ENCODE measurements at regions not wholly inside any gene's neighbourhood (a gene's known extent, or its start where the extent isn't known, plus 50 kb on each side); places are given as distances from the start of the nearest gene placed in this dataset.
"Not testable (repeated sequence)": the region's sequence is repeated elsewhere in the genome, so short reads cannot be mapped to it uniquely, and the experiment has no call there.

DNA sequence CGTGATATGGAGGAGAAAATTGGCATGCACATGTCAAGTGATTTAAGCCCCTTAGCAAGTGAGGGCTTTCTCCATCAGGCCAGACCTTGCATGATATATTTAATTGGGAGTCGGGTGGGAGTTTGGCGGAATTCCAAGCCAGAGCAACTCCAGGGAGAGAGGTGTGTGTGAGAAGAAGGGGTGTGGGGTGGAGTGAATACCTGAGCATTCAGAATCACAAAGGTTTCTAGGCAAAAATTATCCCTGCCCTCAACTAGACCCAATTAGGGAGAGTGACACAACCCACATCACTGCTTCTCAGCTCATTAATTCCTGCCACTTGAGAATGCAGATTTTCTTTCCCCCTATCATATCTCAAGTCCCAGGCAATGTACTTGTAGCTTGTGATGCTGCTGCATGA, 279.7 kb upstream of the TUT7 start:
- in situ Hi-C loops (cut with HindIII; ENCODE audit: low sequenced_read_pairs) = no loop called here

DNA sequence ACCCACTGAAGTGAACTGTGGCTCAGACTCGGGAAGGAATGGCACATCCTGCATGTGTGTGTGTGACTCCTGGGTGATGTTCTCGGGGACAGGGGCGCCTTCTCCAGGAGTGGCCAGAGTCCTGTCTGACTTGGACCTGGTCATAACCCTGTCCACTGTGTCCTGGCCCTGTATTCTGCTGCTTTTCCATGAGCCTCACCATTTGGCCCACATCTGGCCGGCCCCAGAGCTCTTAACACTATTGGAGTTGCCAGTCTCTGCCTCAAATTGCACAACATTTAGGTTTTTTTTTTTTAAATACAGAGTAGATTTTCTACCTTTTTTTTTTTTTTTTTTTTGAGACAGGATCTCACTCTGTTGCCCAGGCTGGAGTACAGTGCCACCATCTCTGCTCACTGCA, 278.3 kb upstream of the TUT7 start:
- in situ Hi-C loops (cut with HindIII; ENCODE audit: low sequenced_read_pairs) = no loop called here

GRCh38 chr9:86629530-86629929, 275.3 kb upstream of the TUT7 start:
- in situ Hi-C loops (cut with HindIII; ENCODE audit: low sequenced_read_pairs) = no loop called here

- in situ Hi-C loops (cut with HindIII; ENCODE audit: low sequenced_read_pairs) = no loop called here
Observed at GRCh38 chr9:86626802-86627201, 272.6 kb upstream of the TUT7 start.

GRCh38 chr9:86624630-86625029, 270.4 kb upstream of the TUT7 start:
- in situ Hi-C loops (cut with HindIII; ENCODE audit: low sequenced_read_pairs) = no loop called here

DNA sequence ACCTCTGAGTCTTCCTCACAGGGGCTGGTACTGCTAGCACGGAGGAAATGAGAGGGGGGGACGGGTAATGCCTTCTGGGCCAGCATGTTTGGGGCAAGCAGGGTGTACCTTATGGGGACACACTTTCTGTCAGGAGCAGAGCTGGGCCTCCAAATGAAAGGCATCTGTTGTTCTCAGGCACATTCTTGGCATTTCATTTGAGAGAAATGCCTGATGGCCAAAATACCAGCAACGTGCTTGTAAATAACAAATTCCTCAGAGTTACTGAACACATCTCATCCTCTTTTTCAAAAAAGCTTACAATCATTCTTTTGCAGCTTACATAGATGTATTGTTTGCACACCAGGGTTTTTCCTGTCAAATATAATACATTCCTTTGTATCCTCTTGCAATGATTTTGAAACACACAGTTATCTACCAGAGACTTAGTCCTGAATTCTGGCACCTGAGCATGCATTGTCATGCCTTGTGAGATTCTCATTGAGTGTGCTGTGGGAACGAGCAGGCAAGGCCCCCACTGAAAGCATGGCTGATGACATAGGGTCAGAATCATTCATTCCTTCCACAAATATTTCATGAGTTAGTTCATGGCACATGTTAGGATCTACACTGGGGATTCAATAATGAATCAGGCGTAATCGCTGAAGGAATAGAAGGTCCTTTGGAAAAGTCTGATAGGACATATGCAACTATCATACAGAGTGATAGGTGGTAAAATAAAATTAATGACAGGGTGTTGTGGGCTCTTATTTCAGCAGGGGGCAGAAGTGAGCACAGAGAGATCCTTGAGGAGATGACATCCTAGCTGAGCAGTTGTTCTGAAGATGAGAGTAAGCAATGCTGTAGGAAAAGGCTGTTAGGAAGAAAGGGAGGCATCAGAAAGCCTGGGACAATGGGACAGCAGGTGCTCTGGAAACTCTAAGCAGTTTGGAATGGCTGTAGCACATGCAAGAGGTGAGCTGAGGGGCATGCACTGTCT, 260.9 kb upstream of the TUT7 start:
- in situ Hi-C loops (cut with HindIII; ENCODE audit: low sequenced_read_pairs) = no loop called here

- in situ Hi-C loops (cut with HindIII; ENCODE audit: low sequenced_read_pairs) = no loop called here
Observed at GRCh38 chr9:86613943-86614342, 259.7 kb upstream of the TUT7 start.

DNA sequence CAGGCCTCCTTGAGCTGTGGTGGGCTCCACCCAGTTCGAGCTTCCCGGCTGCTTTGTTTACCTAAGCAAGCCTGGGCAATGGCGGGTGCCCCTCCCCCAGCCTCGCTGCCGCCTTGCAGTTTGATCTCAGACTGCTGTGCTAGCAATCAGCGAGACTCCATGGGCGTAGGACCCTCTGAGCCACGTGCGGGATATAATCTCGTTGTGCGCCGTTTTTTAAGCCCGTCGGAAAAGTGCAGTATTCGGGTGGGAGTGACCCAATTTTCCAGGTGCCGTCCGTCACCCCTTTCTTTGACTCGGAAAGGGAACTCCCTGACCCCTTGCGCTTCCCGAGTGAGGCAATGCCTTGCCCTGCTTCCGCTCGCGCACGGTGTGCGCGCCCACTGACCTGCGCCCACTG, 257.3 kb upstream of the TUT7 start:
- in situ Hi-C loops (cut with HindIII; ENCODE audit: low sequenced_read_pairs) = not testable (repeated sequence)

DNA sequence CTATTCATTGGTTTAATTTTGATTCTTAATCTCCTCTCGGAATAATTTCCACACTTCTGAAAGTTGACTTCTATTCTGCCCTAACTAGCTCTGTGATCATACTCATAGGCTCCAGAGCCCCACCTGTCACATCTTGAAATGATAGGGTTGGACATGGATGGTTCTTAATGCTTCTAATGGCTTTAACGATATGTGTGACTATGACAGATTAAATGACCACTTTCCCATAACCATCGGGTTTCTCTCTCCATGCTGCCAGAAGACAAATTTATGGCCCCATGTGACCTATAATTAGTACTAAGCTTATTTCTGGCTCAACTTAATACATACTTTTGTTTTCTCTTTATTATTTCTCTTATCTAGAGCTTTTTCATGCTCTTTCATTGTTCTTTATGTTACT, 251.1 kb upstream of the TUT7 start:
- in situ Hi-C loops (cut with HindIII; ENCODE audit: low sequenced_read_pairs) = no loop called here

- in situ Hi-C loops (cut with HindIII; ENCODE audit: low sequenced_read_pairs) = no loop called here
Observed at GRCh38 chr9:86604741-86605140, 250.5 kb upstream of the TUT7 start.

DNA sequence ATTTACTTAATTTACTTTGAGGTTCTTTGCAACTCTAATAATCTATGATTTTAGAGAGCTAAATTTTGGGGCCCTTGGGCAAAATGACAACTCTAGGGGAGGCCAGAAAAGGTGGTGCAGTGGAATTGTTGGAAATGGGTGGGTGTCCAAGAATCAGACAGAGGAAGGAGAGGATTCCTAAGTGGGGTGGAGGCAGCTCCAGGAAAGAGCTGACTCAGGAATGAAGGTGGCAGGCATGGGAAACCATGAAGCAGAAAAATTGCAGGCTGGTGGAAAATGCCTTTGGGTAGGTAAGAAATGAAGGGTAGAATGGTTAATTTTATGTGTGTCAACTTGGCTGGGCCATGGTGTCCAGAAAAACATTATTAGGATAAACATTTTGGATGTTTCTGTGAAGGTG, 248.5 kb upstream of the TUT7 start:
- in situ Hi-C loops (cut with HindIII; ENCODE audit: low sequenced_read_pairs) = no loop called here

DNA sequence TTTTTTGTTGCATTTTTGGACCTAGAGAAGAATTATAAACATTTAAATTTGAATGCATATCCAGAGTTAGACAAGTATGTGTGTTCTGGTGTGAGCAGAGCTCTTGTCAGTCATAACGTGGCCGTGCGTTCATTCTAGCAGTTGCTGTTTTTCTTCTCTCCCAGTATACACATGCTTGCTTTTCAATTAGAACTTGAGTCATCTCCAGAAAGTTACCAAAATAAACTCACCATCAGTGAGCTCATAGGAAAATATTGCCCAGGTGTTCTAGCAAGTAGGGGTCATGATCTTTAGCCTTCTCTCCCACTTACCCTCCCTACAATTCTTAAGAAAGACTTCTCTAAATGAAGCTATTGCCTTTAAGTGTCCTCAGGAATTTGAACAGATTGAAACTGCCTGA, 247.5 kb upstream of the TUT7 start:
- in situ Hi-C loops (cut with HindIII; ENCODE audit: low sequenced_read_pairs) = no loop called here

GRCh38 chr9:86600977-86601376, 246.8 kb upstream of the TUT7 start:
- in situ Hi-C loops (cut with HindIII; ENCODE audit: low sequenced_read_pairs) = no loop called here

DNA sequence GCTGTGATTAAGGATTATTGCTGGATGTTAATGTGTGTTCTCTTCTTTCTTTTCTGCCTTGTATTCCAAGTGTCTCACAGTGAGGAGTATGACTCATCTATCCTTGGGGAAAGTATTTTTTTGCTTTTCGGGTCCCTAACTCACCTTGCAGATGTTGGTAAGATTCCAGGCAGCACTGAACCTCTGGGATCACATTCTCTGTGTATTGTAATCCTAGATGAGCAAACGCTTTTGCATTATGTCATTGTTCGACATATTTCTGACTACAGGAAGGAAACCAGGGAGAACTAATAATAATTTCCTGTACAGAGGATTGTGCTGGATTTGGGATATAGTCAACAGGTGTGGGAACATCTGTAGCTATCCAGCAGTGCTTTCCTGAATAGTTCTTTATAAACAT, 246.1 kb upstream of the TUT7 start:
- in situ Hi-C loops (cut with HindIII; ENCODE audit: low sequenced_read_pairs) = no loop called here

GRCh38 chr9:86599561-86599960, 245.4 kb upstream of the TUT7 start:
- in situ Hi-C loops (cut with HindIII; ENCODE audit: low sequenced_read_pairs) = no loop called here

DNA sequence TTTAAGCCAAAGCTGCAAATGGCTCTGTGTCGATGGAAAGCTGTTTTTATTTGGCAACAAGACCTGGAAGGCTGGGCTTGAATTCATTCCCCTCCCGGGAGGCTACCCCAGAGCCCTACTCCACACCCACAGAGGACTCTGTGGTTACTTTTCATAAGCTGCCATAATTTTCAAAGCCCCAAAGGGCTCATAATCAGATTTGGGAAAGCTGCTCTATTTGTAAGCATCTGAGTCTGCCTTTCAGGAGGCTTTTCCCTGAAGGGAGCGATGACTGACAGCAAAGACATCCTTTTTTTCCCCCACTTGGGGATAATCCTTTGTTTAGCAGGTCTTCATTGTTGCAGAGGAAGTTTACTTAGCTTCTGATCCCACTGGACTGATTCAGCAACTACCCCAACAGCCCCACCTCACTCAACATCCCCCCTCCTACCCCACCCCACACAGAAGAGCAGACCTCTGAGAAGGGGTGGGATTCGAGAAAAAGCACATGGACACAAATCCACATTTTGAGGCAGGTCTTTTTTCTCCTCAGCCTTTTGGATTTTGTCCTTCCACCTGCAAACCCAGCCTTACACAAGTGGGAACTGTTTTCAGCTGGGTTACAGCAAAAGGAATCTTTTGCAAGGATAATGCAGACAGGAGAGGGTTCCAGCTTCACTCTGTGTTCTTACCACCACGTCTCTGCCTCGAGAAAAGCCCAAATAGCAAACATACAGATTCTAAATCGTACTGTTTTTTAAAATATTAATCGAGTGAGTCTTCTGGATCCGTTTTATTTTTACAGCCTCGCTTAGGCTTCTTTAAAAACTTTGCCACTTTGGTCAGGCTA, 244.4 kb upstream of the TUT7 start:
- in situ Hi-C loops (cut with HindIII; ENCODE audit: low sequenced_read_pairs) = no loop called here

DNA sequence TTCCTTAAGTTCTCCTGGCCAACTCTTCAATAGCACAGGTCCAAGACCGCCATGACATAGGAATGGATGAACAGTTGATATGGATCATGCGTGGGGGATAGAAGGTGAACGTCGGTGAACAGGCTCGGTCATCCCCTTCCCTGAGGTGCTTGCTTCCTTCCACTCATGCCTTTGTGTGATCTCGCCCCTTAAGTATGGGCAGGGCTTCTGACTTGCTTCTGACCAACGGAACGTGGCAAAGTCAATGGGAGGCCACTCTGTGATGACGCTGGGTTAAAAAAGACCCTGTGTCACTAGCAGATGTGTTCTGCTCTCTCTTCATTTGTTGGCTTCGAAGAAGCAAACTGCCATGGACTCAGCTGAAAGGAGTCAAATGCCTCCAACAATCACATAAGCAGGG, 240.5 kb upstream of the TUT7 start:
- in situ Hi-C loops (cut with HindIII; ENCODE audit: low sequenced_read_pairs) = no loop called here

DNA sequence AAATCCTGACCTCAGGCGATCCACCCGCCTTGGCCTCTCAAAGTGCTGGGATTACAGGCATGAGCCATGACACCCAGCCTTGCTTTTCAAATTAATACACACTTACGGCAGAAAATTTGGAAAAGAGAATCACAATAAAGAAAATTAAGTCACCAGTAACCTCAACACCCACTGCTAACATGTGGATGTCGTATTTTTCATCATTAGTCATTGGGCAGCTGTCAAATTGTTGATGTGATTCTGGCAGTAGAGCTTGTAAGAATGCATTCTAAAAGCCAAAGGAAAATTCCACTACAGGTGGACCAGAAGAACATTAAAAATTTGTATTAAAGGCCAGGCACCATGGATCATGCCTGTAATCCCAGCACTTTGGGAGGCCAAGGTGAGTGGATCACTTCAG, 237.3 kb upstream of the TUT7 start:
- in situ Hi-C loops (cut with HindIII; ENCODE audit: low sequenced_read_pairs) = no loop called here

DNA sequence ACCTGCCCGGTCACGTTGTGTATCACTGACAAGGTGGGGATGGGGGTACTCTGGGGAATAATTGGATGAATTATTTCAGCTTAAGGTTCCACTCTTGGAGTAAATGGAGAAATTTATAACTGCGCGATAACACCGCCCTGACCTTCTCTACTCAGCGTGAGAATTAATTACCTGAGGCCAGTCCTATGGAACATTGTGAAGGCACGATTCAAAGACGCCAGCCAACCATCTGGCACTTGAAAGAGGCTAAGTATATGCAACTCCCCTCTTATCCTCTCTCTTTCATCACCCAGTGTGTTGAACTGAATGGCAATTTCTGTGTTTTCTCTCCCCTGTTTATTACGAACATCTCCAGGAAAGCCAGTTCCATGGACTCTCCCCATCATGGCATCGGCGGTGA, 235.5 kb upstream of the TUT7 start:
- in situ Hi-C loops (cut with HindIII; ENCODE audit: low sequenced_read_pairs) = no loop called here

DNA sequence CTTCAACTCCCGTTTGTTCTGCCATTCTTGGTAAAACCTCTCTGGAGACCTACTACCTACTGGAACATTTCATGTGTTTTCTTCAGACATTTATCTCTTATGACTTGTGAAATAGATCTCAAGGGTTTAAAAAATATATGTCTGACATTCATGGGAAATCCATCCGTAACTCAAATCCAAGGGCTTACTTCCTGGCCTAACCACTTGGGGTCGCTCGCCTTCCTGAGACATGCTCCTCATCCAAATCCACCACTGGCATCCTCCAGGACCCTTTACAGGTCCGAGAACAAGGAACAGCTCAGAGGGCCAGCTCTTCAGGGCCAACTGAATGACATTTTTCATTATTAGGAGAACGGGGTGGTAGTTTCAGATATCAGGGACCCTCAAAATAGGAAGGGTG, 235.1 kb upstream of the TUT7 start:
- in situ Hi-C loops (cut with HindIII; ENCODE audit: low sequenced_read_pairs) = no loop called here

GRCh38 chr9:86586144-86586494, 231.9 kb upstream of the TUT7 start:
- in situ Hi-C loops (cut with HindIII; ENCODE audit: low sequenced_read_pairs) = no loop called here

Data from DLD1 (cell line).